ENCODE measurements at regions not wholly inside any gene's neighbourhood (a gene's known extent, or its start where the extent isn't known, plus 50 kb on each side); places are given as distances from the start of the nearest gene placed in this dataset.

DNA sequence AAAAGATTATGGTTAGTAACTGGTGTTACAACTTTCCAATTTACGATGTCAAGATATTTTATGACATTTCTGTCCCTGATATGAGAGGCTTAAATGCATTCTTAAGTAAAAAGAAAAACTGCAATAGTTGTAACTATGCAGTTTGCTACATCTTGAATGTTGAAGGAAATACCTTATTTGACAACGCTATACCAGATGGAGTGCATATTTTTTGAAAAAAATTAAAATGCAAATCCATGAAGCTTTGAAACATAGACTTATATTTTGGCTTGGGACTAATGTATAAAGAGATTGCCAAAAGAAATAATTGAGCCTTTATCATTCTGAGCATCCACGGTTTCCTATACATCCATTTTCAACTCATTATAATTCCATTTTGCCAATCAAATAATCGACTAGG is 579.4 kb downstream of the TAF11L14 start:
- Histone ChIP-seq H3K4me2 (ENCODE audit: insufficient read depth, insufficient read length, low read length) (no peak overlapping the region), H3K27me3 (ENCODE audit: insufficient read depth, low read length) (no peaks in the 10 kb centered on the region), H3K14ac (ENCODE audit: insufficient read depth, low read length) (no peak overlapping the region)

More for the DNA sequence above, 579.4 kb downstream of the TAF11L14 start:
- no peak for DNase-seq
- Histone ChIP-seq H3K79me2 (ENCODE audit: insufficient read depth, low read length) (no peaks in the 10 kb centered on the region), H3K4ac (ENCODE audit: low read depth, low read length) (no peak overlapping the region), H2BK5ac (ENCODE audit: insufficient read length, low read length) (no peak overlapping the region), H3K56ac (ENCODE audit: insufficient read length, low read depth, low read length) (no peak overlapping the region), H3K23me2 (ENCODE audit: insufficient read length, low read depth, low read length, poor library complexity, severe bottlenecking) (no peaks in the 10 kb centered on the region), H2AFZ (ENCODE audit: low read length) (no peak overlapping the region), H3K18ac (ENCODE audit: insufficient read length, low read depth, low read length) (no peak overlapping the region), H4K91ac (ENCODE audit: insufficient read length, low read depth, low read length) (no peak overlapping the region), H2AK5ac (ENCODE audit: insufficient read length, low read length) (no peak overlapping the region), H3K27ac (ENCODE audit: insufficient read length, low read depth, low read length) (no peak overlapping the region), H2BK120ac (ENCODE audit: low read depth, low read length, poor library complexity, severe bottlenecking) (no peak overlapping the region), H3K9me3 (ENCODE audit: control insufficient read depth, low read depth, low read length) (no peaks in the 10 kb centered on the region), H4K8ac (replicated peaks; ENCODE audit: insufficient read length, low read depth, low read length) (no peak overlapping the region), H3K4me1 (ENCODE audit: insufficient read depth, low read length) (no peaks in the 10 kb centered on the region), H3K79me1 (ENCODE audit: insufficient read depth, low read depth, low read length, poor library complexity, severe bottlenecking) (no peaks in the 10 kb centered on the region), H4K5ac (ENCODE audit: insufficient read length, low read depth, low read length) (no peak overlapping the region), H2BK20ac (ENCODE audit: low read depth, low read length, poor library complexity, severe bottlenecking) (no peak overlapping the region), H2BK15ac (ENCODE audit: low read depth, low read length) (no peak overlapping the region), H3K9ac (ENCODE audit: extremely low read depth, insufficient read length, low read length) (no peak overlapping the region), H3T11ph (ENCODE audit: low read length) (no peak overlapping the region), H4K20me1 (ENCODE audit: control insufficient read depth, insufficient read depth, insufficient read length) (no peaks in the 10 kb centered on the region), H2BK12ac (ENCODE audit: insufficient read length, low read depth, low read length) (no peak overlapping the region), H3K23ac (ENCODE audit: insufficient read length, low read depth, low read length) (no peak overlapping the region)
- 100% methylated on average over 1 of the region's 4 CpGs for WGBS (ENCODE audit: extremely low coverage, insufficient read length, low lambda C conversion rate)
- Mint-ChIP-seq H3K9me3 (peaks cover 8 to 20% of the 10 kb centered on the region in 2 experiments; a peak in 4 of 5 replicates), H3K27me3 (ENCODE audit: low read depth) (no peaks in the 10 kb centered on the region), H3K4me3 (no peak overlapping the region), H3K4me1 (peaks cover 8 to 9% of the 10 kb centered on the region in 2 experiments), H3K27ac (no peak overlapping the region), H3K36me3 (ENCODE audit: insufficient read depth in 1 of 3, low read depth in 3 of 3) (peaks cover 0 to 12% (median 3%) of the 10 kb centered on the region in 3 experiments; a peak in 4 of 7 replicates)
- TF ChIP-seq, protein P1, sequence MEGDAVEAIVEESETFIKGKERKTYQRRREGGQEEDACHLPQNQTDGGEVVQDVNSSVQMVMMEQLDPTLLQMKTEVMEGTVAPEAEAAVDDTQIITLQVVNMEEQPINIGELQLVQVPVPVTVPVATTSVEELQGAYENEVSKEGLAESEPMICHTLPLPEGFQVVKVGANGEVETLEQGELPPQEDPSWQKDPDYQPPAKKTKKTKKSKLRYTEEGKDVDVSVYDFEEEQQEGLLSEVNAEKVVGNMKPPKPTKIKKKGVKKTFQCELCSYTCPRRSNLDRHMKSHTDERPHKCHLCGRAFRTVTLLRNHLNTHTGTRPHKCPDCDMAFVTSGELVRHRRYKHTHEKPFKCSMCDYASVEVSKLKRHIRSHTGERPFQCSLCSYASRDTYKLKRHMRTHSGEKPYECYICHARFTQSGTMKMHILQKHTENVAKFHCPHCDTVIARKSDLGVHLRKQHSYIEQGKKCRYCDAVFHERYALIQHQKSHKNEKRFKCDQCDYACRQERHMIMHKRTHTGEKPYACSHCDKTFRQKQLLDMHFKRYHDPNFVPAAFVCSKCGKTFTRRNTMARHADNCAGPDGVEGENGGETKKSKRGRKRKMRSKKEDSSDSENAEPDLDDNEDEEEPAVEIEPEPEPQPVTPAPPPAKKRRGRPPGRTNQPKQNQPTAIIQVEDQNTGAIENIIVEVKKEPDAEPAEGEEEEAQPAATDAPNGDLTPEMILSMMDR (conservative IDR thresholded peaks at IDR 0.05): no peak

Measured in H9 (cell line).